ENCODE measurements at regions not wholly inside any gene's neighbourhood (a gene's known extent, or its start where the extent isn't known, plus 50 kb on each side); places are given as distances from the start of the nearest gene placed in this dataset.

GRCh38 chr14:104433401-104434213 lies 146.0 kb upstream of the C14orf180 start:
- TF ChIP-seq, protein P1, sequence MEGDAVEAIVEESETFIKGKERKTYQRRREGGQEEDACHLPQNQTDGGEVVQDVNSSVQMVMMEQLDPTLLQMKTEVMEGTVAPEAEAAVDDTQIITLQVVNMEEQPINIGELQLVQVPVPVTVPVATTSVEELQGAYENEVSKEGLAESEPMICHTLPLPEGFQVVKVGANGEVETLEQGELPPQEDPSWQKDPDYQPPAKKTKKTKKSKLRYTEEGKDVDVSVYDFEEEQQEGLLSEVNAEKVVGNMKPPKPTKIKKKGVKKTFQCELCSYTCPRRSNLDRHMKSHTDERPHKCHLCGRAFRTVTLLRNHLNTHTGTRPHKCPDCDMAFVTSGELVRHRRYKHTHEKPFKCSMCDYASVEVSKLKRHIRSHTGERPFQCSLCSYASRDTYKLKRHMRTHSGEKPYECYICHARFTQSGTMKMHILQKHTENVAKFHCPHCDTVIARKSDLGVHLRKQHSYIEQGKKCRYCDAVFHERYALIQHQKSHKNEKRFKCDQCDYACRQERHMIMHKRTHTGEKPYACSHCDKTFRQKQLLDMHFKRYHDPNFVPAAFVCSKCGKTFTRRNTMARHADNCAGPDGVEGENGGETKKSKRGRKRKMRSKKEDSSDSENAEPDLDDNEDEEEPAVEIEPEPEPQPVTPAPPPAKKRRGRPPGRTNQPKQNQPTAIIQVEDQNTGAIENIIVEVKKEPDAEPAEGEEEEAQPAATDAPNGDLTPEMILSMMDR (IDR thresholded peaks at IDR 0.05 in 2 of 3, conservative IDR thresholded peaks at IDR 0.05 in 1 of 3; ENCODE audit: borderline replicate concordance in 1 of 3, insufficient read depth in 1 of 3, low read depth in 2 of 3, low read length in 2 of 3), result no peak
- TF ChIP-seq, protein P2, sequence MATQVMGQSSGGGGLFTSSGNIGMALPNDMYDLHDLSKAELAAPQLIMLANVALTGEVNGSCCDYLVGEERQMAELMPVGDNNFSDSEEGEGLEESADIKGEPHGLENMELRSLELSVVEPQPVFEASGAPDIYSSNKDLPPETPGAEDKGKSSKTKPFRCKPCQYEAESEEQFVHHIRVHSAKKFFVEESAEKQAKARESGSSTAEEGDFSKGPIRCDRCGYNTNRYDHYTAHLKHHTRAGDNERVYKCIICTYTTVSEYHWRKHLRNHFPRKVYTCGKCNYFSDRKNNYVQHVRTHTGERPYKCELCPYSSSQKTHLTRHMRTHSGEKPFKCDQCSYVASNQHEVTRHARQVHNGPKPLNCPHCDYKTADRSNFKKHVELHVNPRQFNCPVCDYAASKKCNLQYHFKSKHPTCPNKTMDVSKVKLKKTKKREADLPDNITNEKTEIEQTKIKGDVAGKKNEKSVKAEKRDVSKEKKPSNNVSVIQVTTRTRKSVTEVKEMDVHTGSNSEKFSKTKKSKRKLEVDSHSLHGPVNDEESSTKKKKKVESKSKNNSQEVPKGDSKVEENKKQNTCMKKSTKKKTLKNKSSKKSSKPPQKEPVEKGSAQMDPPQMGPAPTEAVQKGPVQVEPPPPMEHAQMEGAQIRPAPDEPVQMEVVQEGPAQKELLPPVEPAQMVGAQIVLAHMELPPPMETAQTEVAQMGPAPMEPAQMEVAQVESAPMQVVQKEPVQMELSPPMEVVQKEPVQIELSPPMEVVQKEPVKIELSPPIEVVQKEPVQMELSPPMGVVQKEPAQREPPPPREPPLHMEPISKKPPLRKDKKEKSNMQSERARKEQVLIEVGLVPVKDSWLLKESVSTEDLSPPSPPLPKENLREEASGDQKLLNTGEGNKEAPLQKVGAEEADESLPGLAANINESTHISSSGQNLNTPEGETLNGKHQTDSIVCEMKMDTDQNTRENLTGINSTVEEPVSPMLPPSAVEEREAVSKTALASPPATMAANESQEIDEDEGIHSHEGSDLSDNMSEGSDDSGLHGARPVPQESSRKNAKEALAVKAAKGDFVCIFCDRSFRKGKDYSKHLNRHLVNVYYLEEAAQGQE (IDR thresholded peaks at IDR 0.05; ENCODE audit: low read depth), result no peak
- TF ChIP-seq SRF (IDR thresholded peaks at IDR 0.05; ENCODE audit: low read depth) (no peak), EZH2phosphoT487 (IDR thresholded peaks at IDR 0.05; ENCODE audit: borderline replicate concordance) (no peak), POLR2A (IDR thresholded peaks at IDR 0.05; ENCODE audit: borderline replicate concordance, extremely low read depth, insufficient read depth, insufficient read length) (no peak), EZH2 (IDR thresholded peaks at IDR 0.05) (no peak), YY1 (IDR thresholded peaks at IDR 0.05; ENCODE audit: extremely low read depth, insufficient replicate concordance, low read depth, low read length) (no peak), ZFX (IDR thresholded peaks at IDR 0.05) (no peak), ZNF274 (IDR thresholded peaks at IDR 0.05; ENCODE audit: low read depth, low read length) (no peak), SIN3A (IDR thresholded peaks at IDR 0.05; ENCODE audit: low read depth) (no peak), POLR2AphosphoS5 (IDR thresholded peaks at IDR 0.05; ENCODE audit: low read depth, low read length) (no peak)
- TF ChIP-seq, protein P3, sequence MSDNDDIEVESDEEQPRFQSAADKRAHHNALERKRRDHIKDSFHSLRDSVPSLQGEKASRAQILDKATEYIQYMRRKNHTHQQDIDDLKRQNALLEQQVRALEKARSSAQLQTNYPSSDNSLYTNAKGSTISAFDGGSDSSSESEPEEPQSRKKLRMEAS (IDR thresholded peaks at IDR 0.05), result no peak
- TF ChIP-seq, protein P4, sequence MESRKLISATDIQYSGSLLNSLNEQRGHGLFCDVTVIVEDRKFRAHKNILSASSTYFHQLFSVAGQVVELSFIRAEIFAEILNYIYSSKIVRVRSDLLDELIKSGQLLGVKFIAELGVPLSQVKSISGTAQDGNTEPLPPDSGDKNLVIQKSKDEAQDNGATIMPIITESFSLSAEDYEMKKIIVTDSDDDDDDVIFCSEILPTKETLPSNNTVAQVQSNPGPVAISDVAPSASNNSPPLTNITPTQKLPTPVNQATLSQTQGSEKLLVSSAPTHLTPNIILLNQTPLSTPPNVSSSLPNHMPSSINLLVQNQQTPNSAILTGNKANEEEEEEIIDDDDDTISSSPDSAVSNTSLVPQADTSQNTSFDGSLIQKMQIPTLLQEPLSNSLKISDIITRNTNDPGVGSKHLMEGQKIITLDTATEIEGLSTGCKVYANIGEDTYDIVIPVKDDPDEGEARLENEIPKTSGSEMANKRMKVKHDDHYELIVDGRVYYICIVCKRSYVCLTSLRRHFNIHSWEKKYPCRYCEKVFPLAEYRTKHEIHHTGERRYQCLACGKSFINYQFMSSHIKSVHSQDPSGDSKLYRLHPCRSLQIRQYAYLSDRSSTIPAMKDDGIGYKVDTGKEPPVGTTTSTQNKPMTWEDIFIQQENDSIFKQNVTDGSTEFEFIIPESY (IDR thresholded peaks at IDR 0.05; ENCODE audit: extremely low read depth, insufficient replicate concordance, low read length), result no peak
